ENCODE measurements at regions not wholly inside any gene's neighbourhood (a gene's known extent, or its start where the extent isn't known, plus 50 kb on each side); places are given as distances from the start of the nearest gene placed in this dataset.

DNA sequence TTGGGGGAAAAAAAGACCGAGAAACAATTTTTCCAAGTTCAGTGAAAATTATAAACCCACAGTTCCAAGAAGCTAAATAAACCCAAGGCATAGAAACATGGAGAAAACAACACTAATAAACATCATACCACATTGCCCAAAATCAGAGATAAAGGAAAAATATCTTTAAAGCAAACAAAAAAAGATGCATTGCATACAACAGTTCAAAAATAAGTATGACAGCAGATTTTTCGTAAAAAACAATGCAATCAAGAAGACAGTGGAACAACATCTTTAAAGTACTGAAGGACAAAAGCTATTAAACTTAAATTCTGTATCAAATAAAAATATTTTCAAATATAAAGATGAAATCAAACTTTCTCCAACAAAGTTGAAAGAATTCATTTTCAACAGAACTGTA is 921.3 kb downstream of the METTL15 start:
- TF ChIP-seq EZH2 (IDR thresholded peaks at IDR 0.05; ENCODE audit: borderline replicate concordance, low read depth, low read length, severe bottlenecking): no peak
- TF ChIP-seq, protein P1, sequence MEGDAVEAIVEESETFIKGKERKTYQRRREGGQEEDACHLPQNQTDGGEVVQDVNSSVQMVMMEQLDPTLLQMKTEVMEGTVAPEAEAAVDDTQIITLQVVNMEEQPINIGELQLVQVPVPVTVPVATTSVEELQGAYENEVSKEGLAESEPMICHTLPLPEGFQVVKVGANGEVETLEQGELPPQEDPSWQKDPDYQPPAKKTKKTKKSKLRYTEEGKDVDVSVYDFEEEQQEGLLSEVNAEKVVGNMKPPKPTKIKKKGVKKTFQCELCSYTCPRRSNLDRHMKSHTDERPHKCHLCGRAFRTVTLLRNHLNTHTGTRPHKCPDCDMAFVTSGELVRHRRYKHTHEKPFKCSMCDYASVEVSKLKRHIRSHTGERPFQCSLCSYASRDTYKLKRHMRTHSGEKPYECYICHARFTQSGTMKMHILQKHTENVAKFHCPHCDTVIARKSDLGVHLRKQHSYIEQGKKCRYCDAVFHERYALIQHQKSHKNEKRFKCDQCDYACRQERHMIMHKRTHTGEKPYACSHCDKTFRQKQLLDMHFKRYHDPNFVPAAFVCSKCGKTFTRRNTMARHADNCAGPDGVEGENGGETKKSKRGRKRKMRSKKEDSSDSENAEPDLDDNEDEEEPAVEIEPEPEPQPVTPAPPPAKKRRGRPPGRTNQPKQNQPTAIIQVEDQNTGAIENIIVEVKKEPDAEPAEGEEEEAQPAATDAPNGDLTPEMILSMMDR (IDR thresholded peaks at IDR 0.05; ENCODE audit: borderline replicate concordance, extremely low read depth, low read length, poor library complexity, severe bottlenecking): no peak
- ATAC-seq (ENCODE audit: insufficient read depth, low read depth) (no peak), DNase-seq (no peak)
- H3K27ac ChIP-seq (ENCODE audit: low read length): no peak overlapping the region
- H3K9me3 ChIP-seq (ENCODE audit: insufficient read depth, low read length, severe bottlenecking): peaks cover 11% of the 10 kb centered on the region
- no peaks in the 10 kb centered on the region for H4K20me1 ChIP-seq (ENCODE audit: insufficient read depth, low read length)
- H3K27me3 ChIP-seq (ENCODE audit: insufficient read depth, low read length, poor library complexity): no peaks in the 10 kb centered on the region
- no peaks in the 10 kb centered on the region for H3K36me3 ChIP-seq (ENCODE audit: insufficient read depth, low read length)
- H2AFZ ChIP-seq (ENCODE audit: low read depth, low read length): no peak overlapping the region
- no peaks in the 10 kb centered on the region for H3K4me1 ChIP-seq (ENCODE audit: insufficient read depth, low read length)
- no peak overlapping the region for H3K4me3 ChIP-seq (ENCODE audit: low read depth in 1 of 2, low read length in 2 of 2)
- H3K79me2 ChIP-seq (ENCODE audit: insufficient read depth, low read length): no peaks in the 10 kb centered on the region
- H3K9ac ChIP-seq (ENCODE audit: low read depth, low read length): no peak overlapping the region
- no peak overlapping the region for H3K4me2 ChIP-seq (ENCODE audit: insufficient read depth, low read length)

DNA sequence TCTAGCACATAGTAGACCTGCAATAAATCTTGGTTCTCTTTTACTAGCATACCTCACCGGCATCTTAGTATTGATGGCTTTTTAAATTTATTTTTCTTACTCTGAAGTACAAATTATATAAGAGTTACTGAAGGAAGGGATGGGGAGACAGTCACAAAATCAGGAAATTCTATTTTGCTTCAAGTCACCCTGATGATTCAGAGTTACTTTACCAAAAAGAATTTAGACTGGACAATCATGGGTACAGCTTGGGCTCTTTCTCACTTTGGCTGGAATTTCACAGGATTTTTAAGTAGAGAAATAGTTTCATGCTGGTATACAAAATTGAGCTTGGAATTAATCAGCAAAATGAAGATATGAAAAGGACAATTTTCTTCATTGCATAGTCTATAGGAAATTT is 919.2 kb downstream of the METTL15 start:
- ATAC-seq (ENCODE audit: insufficient read depth, low read depth): no peak
- Histone ChIP-seq H3K36me3 (ENCODE audit: insufficient read depth, low read length) (no peaks in the 10 kb centered on the region), H3K4me1 (ENCODE audit: insufficient read depth, low read length) (no peaks in the 10 kb centered on the region)

DNA sequence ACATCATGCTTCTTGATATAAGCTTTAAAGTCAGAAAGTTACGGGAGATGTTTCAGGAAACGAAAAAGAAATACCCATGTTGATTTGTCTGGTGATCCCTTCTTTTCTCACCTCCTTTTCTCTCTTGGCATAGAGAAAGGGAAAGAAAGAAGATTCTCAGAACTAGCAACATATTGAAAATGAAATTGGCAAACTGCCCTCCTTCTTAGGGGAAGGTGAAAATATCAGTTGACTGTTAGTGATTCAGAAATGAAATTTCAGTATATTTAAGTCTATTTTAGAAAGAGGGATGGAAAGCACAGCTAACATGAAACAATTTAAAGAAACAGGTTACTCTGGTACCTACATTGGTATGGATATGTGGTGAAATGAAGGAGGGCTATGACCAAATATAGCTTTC is 918.1 kb downstream of the METTL15 start:
- peaks cover 11% of the 10 kb centered on the region for H3K9me3 ChIP-seq (ENCODE audit: insufficient read depth, low read length, severe bottlenecking)
- no peak overlapping the region for H2AFZ ChIP-seq (ENCODE audit: low read depth, low read length)
- H3K4me2 ChIP-seq (ENCODE audit: insufficient read depth, low read length): no peak overlapping the region
- H3K36me3 ChIP-seq (ENCODE audit: insufficient read depth, low read length): no peaks in the 10 kb centered on the region
- H3K27ac ChIP-seq (ENCODE audit: low read length): no peak overlapping the region
- no peak overlapping the region for H3K9ac ChIP-seq (ENCODE audit: low read depth, low read length)
- H3K4me1 ChIP-seq (ENCODE audit: insufficient read depth, low read length): no peaks in the 10 kb centered on the region
- TF ChIP-seq EZH2 (IDR thresholded peaks at IDR 0.05; ENCODE audit: borderline replicate concordance, low read depth, low read length, severe bottlenecking): no peak
- TF ChIP-seq, protein P1 (IDR thresholded peaks at IDR 0.05; ENCODE audit: borderline replicate concordance, extremely low read depth, low read length, poor library complexity, severe bottlenecking): no peak
- H4K20me1 ChIP-seq (ENCODE audit: insufficient read depth, low read length): no peaks in the 10 kb centered on the region
- H3K4me3 ChIP-seq (ENCODE audit: low read depth in 1 of 2, low read length in 2 of 2): no peak overlapping the region
- H3K79me2 ChIP-seq (ENCODE audit: insufficient read depth, low read length): no peaks in the 10 kb centered on the region
- H3K27me3 ChIP-seq (ENCODE audit: insufficient read depth, low read length, poor library complexity): no peaks in the 10 kb centered on the region
- ATAC-seq (ENCODE audit: insufficient read depth, low read depth) (no peak), DNase-seq (no peak)

More for the DNA sequence above, 919.2 kb downstream of the METTL15 start:
- TF ChIP-seq EZH2 (IDR thresholded peaks at IDR 0.05; ENCODE audit: borderline replicate concordance, low read depth, low read length, severe bottlenecking): no peak
- TF ChIP-seq, protein P1 (IDR thresholded peaks at IDR 0.05; ENCODE audit: borderline replicate concordance, extremely low read depth, low read length, poor library complexity, severe bottlenecking): no peak
- no peak overlapping the region for H3K9ac ChIP-seq (ENCODE audit: low read depth, low read length)
- H4K20me1 ChIP-seq (ENCODE audit: insufficient read depth, low read length): no peaks in the 10 kb centered on the region
- no peak overlapping the region for H2AFZ ChIP-seq (ENCODE audit: low read depth, low read length)
- DNase-seq: no peak
- H3K9me3 ChIP-seq (ENCODE audit: insufficient read depth, low read length, severe bottlenecking): peaks cover 11% of the 10 kb centered on the region
- no peaks in the 10 kb centered on the region for H3K27me3 ChIP-seq (ENCODE audit: insufficient read depth, low read length, poor library complexity)
- H3K79me2 ChIP-seq (ENCODE audit: insufficient read depth, low read length): no peaks in the 10 kb centered on the region
- H3K27ac ChIP-seq (ENCODE audit: low read length): no peak overlapping the region
- no peak overlapping the region for H3K4me2 ChIP-seq (ENCODE audit: insufficient read depth, low read length)
- no peak overlapping the region for H3K4me3 ChIP-seq (ENCODE audit: low read depth in 1 of 2, low read length in 2 of 2)

DNA sequence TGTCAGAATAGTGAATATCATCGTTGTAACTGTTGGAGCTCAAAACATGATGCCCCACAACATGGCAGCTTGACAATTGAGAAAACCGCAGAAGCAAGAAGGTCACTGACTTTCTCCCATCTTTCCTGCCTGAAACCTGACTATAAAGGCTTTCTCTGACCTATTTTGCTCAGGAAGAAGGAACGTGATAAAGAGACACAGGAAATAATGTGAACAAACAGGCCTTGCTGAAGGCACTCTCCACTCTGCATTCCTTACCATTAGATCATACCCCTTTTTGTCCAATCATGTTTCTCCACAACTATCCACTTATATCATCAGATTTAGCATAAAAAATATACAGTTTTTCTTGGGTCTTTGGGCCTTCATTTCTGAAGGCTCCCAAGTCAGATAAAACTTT is 916.8 kb downstream of the METTL15 start:
- Histone ChIP-seq H3K36me3 (ENCODE audit: insufficient read depth, low read length) (no peaks in the 10 kb centered on the region), H3K27ac (ENCODE audit: low read length) (no peak overlapping the region), H3K4me2 (ENCODE audit: insufficient read depth, low read length) (no peak overlapping the region), H3K27me3 (ENCODE audit: insufficient read depth, low read length, poor library complexity) (no peaks in the 10 kb centered on the region), H3K79me2 (ENCODE audit: insufficient read depth, low read length) (no peaks in the 10 kb centered on the region), H4K20me1 (ENCODE audit: insufficient read depth, low read length) (no peaks in the 10 kb centered on the region), H3K4me3 (ENCODE audit: low read depth in 1 of 2, low read length in 2 of 2) (no peak overlapping the region), H2AFZ (ENCODE audit: low read depth, low read length) (no peak overlapping the region), H3K9ac (ENCODE audit: low read depth, low read length) (no peak overlapping the region), H3K9me3 (ENCODE audit: insufficient read depth, low read length, severe bottlenecking) (peaks cover 10% of the 10 kb centered on the region), H3K4me1 (ENCODE audit: insufficient read depth, low read length) (no peaks in the 10 kb centered on the region)
- ATAC-seq (ENCODE audit: insufficient read depth, low read depth): no peak
- no peak for DNase-seq
- TF ChIP-seq, protein P1 (IDR thresholded peaks at IDR 0.05; ENCODE audit: borderline replicate concordance, extremely low read depth, low read length, poor library complexity, severe bottlenecking): no peak
- no peak for TF ChIP-seq EZH2 (IDR thresholded peaks at IDR 0.05; ENCODE audit: borderline replicate concordance, low read depth, low read length, severe bottlenecking)

Data from DND-41 (cell line).